GM21529 (cell line): ENCODE measurements at regions not wholly inside any gene's neighbourhood (a gene's known extent, or its start where the extent isn't known, plus 50 kb on each side); places are given as distances from the start of the nearest gene placed in this dataset.

Experiments used
- ATAC-seq: cut with Tn5 transposase; IDR thresholded peaks from one replicate; pipeline ENCODE4 v1.9.1; 2021; ENCODE audit not compliant: unreplicated experiment

- ATAC-seq: no peak
Observed at GRCh38 chr5:73344835-73345234, 103.7 kb downstream of the FOXD1 start.

- no peak for ATAC-seq
Observed at GRCh38 chr5:73339711-73340110, 108.9 kb downstream of the FOXD1 start.

GRCh38 chr5:73339051-73339575 is 109.5 kb downstream of the FOXD1 start:
- no peak for ATAC-seq

GRCh38 chr5:73338256-73339050 is 110.1 kb downstream of the FOXD1 start:
- no peak for ATAC-seq

- no peak for ATAC-seq
Observed at GRCh38 chr5:73337586-73338255, 110.9 kb downstream of the FOXD1 start.

GRCh38 chr5:73336366-73336765 is 112.2 kb downstream of the FOXD1 start:
- no peak for ATAC-seq

GRCh38 chr5:73333944-73334703 is 114.5 kb downstream of the FOXD1 start:
- no peak for ATAC-seq

DNA sequence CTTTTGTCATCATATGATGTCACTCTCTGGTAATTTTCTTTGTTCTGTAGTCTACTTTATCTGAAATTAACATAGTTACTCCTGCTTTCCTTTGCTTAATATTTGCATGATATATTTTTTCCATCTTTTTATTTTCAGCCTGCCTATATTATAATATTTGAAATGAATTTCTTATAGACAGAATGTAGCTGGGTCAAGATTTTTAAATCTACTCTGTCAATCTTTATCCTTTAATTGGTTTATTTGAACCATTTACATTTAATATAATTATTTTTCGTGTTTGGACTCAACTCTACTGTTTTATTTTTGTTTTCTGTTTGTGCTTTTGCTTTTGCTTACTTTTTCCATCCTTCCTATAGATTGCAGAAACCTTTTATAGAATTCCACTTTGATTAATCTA is 118.0 kb downstream of the FOXD1 start:
- ATAC-seq: no peak

GRCh38 chr5:73328640-73329039 is 119.9 kb downstream of the FOXD1 start:
- no peak for ATAC-seq

DNA sequence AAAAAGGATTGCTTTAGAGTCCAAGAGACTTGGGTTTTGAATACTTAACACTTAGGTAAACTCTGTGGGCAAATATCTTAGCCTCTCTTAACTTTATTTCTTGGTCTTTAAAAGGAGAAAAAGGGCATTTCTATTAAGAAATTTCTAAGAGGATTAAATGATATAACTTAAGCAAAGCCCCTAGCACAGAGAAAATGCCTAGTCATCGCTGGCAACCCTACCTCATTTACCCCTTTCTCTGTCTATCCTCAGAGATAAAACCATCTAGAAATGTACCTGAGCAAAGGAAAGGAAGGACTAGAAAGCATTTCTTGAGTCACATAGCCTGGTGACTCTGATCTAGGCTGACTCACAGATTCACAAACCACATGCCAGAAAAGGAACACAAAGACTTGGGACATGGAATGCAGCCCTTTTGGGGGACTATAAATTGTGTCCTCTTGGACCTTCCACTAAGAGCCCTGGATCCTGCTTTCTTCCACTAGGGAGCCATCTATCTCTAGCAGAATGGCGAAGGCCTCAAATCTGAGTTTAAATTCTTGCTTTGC is 120.6 kb downstream of the FOXD1 start:
- no peak for ATAC-seq

- no peak for ATAC-seq
Observed at GRCh38 chr5:73325546-73325945, 123.0 kb downstream of the FOXD1 start.

- no peak for ATAC-seq
Observed at GRCh38 chr5:73323466-73323865, 125.1 kb downstream of the FOXD1 start.

GRCh38 chr5:73322437-73323076 is 126.0 kb downstream of the FOXD1 start:
- no peak for ATAC-seq

DNA sequence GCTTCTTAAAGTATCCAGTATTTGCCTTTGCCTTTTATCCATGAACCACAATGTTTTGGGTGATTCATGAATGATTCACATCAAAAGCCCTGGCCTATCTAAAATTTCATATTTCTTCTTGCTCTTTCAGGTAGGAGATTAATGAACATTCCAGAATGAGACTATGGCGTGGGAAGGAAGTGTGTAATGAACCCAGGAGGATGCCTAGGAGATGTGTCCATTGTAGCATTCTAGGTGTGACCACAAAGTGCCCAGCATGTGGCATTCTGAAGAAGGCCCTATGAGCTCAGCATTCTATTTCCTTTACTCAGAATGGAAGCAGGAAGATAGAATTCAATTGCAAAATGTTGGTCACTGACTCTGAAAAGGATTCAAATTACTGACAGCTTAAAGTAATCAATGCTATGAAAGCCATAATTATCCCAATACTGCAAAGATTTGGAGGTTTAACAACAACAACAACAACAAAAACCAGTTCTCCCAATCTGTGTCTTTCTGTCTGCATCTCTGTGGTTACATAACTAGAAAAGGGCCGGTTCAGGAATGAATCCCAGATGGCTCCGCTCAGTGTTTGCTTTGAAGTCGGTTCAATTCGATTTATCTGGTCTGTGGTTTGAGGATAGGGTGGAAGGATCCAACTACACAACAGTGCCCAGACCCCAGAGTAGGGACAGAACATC is 126.7 kb downstream of the FOXD1 start:
- no peak for ATAC-seq

GRCh38 chr5:73319036-73319435 is 129.5 kb downstream of the FOXD1 start:
- ATAC-seq: no peak

DNA sequence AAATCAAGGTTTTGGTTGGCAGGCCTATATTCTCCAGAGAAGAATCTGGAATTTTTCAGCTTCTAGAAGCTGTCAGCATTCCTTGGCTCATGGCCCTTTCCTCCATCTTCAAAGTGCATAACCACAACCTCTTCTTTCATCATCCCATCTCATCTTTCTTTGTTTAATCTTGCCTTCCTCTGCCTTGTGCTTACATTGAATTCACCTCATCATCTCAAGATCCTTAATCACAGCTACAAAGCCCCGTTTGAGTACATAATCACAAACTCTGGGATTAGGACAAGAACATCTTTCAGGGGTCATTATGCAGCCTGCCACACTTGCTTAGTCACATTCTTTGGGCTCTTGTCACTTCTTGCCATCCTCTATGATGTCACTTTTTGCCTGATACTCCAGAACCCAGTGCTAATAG is 130.3 kb downstream of the FOXD1 start:
- ATAC-seq: no peak

- no peak for ATAC-seq
Observed at GRCh38 chr5:73317523-73317922, 131.1 kb downstream of the FOXD1 start.

- no peak for ATAC-seq
Observed at GRCh38 chr5:73314395-73315257, 134.0 kb downstream of the FOXD1 start.

GRCh38 chr5:73312872-73313510 is 135.6 kb downstream of the FOXD1 start:
- ATAC-seq: no peak
